ENCODE measurements at regions not wholly inside any gene's neighbourhood (a gene's known extent, or its start where the extent isn't known, plus 50 kb on each side); places are given as distances from the start of the nearest gene placed in this dataset.
"Not testable (repeated sequence)": the region's sequence is repeated elsewhere in the genome, so short reads cannot be mapped to it uniquely, and the experiment has no call there.

DNA sequence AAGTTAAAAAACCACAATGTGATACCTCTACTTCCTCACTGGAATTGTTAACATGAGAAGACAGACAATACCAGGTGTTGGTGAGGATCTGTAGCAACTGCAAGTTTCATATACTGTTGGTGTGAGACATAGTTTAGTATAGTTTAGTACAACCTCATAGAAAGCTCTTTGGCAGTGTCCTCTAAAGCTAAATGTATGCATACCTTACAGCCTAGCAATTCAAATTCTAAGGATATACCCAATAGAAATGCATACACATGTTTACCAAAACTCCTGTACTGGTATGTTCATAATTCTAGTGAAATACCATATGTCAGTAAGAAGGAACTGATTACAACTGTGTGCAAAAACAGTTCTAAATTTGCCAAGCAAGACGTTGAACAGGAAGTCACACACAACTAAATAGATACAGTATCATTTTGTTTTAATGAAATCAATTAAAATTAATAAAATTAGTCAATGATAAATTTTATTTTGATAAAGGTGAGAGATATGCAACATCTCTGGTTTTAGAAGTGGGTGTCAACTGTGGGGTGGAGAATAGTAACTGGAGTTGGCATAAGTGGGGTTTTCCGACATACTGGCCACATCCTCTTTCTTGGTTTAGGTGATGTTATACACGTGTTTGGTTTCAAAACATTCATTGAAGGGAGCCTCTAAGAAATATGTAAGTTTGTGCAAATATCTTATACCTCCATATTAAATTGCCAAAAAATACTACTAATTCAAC lies 450.7 kb downstream of the PTPRC start:
- CTCF ChIA-PET = no interaction called here
- POLR2A ChIA-PET = no interaction called here

DNA sequence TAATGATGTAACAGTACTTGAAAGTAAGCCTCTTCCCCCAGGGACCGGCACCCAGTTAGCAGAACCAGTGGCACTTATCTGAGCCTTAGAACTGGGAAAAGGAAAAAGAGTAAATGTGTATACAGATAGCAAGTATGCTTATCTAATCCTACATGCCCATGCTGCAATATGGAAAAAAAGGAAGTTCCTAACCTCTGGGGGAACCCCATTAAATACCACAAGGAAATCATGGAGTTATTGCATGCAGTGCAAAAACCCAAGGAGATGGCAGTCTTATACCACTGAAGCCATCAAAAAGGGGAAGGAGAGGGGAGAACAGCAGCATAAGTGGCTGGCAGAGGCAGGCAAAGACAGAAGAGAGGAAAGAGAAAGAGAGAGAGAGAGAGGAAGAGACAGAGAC lies 456.8 kb downstream of the PTPRC start:
- in situ Hi-C loops (cut with HindIII; ENCODE audit: low pct_unique_long_range_greater_than_20kb, low sequenced_read_pairs); POLR2A ChIA-PET; CTCF ChIA-PET: not testable (repeated sequence)

More for the DNA sequence above, 450.7 kb downstream of the PTPRC start:
- ATAC-seq (no peak), DNase-seq (ENCODE audit: low read depth, low spot score) (no peak)
- no peaks in the 10 kb centered on the region for H3K4me1 ChIP-seq (ENCODE audit: control insufficient read depth, insufficient read depth, low read length)
- H3K4me3 ChIP-seq (ENCODE audit: low read depth in 2 of 2, low read length in 2 of 2) = no peak overlapping the region
- no peaks in the 10 kb centered on the region for H3K27me3 ChIP-seq (ENCODE audit: control insufficient read depth, insufficient read depth, low read length)
- BruUV-seq (replicated peaks) = no TSS peak
- intact Hi-C loops (cut with micrococcal nuclease; ENCODE audit: unreplicated experiment) (no loop called here), in situ Hi-C loops (cut with HindIII; ENCODE audit: low pct_unique_long_range_greater_than_20kb, low sequenced_read_pairs) (no loop called here)
- H3K36me3 ChIP-seq (ENCODE audit: control insufficient read depth, insufficient read depth, low read length) = no peaks in the 10 kb centered on the region
- H3K9me3 ChIP-seq (ENCODE audit: control insufficient read depth, insufficient read depth, low read depth, low read length) = no peaks in the 10 kb centered on the region
- TF ChIP-seq, protein P1, sequence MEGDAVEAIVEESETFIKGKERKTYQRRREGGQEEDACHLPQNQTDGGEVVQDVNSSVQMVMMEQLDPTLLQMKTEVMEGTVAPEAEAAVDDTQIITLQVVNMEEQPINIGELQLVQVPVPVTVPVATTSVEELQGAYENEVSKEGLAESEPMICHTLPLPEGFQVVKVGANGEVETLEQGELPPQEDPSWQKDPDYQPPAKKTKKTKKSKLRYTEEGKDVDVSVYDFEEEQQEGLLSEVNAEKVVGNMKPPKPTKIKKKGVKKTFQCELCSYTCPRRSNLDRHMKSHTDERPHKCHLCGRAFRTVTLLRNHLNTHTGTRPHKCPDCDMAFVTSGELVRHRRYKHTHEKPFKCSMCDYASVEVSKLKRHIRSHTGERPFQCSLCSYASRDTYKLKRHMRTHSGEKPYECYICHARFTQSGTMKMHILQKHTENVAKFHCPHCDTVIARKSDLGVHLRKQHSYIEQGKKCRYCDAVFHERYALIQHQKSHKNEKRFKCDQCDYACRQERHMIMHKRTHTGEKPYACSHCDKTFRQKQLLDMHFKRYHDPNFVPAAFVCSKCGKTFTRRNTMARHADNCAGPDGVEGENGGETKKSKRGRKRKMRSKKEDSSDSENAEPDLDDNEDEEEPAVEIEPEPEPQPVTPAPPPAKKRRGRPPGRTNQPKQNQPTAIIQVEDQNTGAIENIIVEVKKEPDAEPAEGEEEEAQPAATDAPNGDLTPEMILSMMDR (IDR thresholded peaks at IDR 0.05) = no peak
- TF ChIP-seq, protein P2, sequence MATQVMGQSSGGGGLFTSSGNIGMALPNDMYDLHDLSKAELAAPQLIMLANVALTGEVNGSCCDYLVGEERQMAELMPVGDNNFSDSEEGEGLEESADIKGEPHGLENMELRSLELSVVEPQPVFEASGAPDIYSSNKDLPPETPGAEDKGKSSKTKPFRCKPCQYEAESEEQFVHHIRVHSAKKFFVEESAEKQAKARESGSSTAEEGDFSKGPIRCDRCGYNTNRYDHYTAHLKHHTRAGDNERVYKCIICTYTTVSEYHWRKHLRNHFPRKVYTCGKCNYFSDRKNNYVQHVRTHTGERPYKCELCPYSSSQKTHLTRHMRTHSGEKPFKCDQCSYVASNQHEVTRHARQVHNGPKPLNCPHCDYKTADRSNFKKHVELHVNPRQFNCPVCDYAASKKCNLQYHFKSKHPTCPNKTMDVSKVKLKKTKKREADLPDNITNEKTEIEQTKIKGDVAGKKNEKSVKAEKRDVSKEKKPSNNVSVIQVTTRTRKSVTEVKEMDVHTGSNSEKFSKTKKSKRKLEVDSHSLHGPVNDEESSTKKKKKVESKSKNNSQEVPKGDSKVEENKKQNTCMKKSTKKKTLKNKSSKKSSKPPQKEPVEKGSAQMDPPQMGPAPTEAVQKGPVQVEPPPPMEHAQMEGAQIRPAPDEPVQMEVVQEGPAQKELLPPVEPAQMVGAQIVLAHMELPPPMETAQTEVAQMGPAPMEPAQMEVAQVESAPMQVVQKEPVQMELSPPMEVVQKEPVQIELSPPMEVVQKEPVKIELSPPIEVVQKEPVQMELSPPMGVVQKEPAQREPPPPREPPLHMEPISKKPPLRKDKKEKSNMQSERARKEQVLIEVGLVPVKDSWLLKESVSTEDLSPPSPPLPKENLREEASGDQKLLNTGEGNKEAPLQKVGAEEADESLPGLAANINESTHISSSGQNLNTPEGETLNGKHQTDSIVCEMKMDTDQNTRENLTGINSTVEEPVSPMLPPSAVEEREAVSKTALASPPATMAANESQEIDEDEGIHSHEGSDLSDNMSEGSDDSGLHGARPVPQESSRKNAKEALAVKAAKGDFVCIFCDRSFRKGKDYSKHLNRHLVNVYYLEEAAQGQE (IDR thresholded peaks at IDR 0.05; ENCODE audit: insufficient read depth in 1 of 2, low read depth in 2 of 2, low read length in 1 of 2) = no peak
- TF ChIP-seq POLR2AphosphoS5 (IDR thresholded peaks at IDR 0.05; ENCODE audit: low read depth, low read length) (no peak), SIN3A (IDR thresholded peaks at IDR 0.05; ENCODE audit: borderline replicate concordance, insufficient read depth, low read depth, low read length) (no peak), TCF7L2 (IDR thresholded peaks at IDR 0.05; ENCODE audit: low read depth, low read length) (no peak)
- H3K27ac ChIP-seq (ENCODE audit: low read length) = no peak overlapping the region

DNA sequence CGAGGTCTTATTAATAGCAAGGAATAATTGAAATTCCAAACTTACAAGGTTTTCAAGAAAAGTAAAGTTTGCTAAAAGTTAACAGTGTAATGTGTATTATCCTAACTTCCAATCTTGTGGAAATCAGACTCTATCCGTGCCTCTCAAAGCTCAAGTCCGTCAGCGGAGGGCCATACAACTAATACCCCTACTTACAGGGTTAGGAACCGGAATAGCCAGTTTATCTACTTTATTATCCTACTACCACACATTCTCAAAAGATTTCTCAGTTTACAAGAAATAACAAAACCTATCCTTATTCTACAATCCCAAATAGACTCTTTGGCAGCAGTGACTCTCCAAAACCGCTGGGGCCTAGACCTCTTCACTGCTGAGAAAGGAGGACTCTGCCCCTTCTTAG lies 457.8 kb downstream of the PTPRC start:
- ATAC-seq (no peak), DNase-seq (ENCODE audit: low read depth, low spot score) (no peak)
- CTCF ChIA-PET = no interaction called here
- Histone ChIP-seq H3K27ac (ENCODE audit: low read length) (no peak overlapping the region), H3K9me3 (ENCODE audit: control insufficient read depth, insufficient read depth, low read depth, low read length) (no peaks in the 10 kb centered on the region), H3K36me3 (ENCODE audit: control insufficient read depth, insufficient read depth, low read length) (no peaks in the 10 kb centered on the region), H3K27me3 (ENCODE audit: control insufficient read depth, insufficient read depth, low read length) (no peaks in the 10 kb centered on the region), H3K4me1 (ENCODE audit: control insufficient read depth, insufficient read depth, low read length) (no peaks in the 10 kb centered on the region), H3K4me3 (ENCODE audit: low read depth in 2 of 2, low read length in 2 of 2) (no peak overlapping the region)
- intact Hi-C loops (cut with micrococcal nuclease; ENCODE audit: unreplicated experiment) (no loop called here), in situ Hi-C loops (cut with HindIII; ENCODE audit: low pct_unique_long_range_greater_than_20kb, low sequenced_read_pairs) (no loop called here)
- TF ChIP-seq POLR2AphosphoS5 (IDR thresholded peaks at IDR 0.05; ENCODE audit: low read depth, low read length) (no peak), SIN3A (IDR thresholded peaks at IDR 0.05; ENCODE audit: borderline replicate concordance, insufficient read depth, low read depth, low read length) (no peak), TCF7L2 (IDR thresholded peaks at IDR 0.05; ENCODE audit: low read depth, low read length) (no peak)
- TF ChIP-seq, protein P1 (IDR thresholded peaks at IDR 0.05) = no peak
- TF ChIP-seq, protein P2 (IDR thresholded peaks at IDR 0.05; ENCODE audit: insufficient read depth in 1 of 2, low read depth in 2 of 2, low read length in 1 of 2) = no peak
- POLR2A ChIA-PET = no interaction called here
- BruUV-seq (replicated peaks) = no TSS peak

More for the DNA sequence above, 456.8 kb downstream of the PTPRC start:
- BruUV-seq (replicated peaks); H3K27ac ChIP-seq (ENCODE audit: low read length); H3K4me1 ChIP-seq (ENCODE audit: control insufficient read depth, insufficient read depth, low read length); intact Hi-C loops (cut with micrococcal nuclease; ENCODE audit: unreplicated experiment); ATAC-seq; H3K36me3 ChIP-seq (ENCODE audit: control insufficient read depth, insufficient read depth, low read length); H3K9me3 ChIP-seq (ENCODE audit: control insufficient read depth, insufficient read depth, low read depth, low read length); DNase-seq (ENCODE audit: low read depth, low spot score); H3K27me3 ChIP-seq (ENCODE audit: control insufficient read depth, insufficient read depth, low read length); H3K4me3 ChIP-seq (ENCODE audit: low read depth in 2 of 2, low read length in 2 of 2): not testable (repeated sequence)
